Femur (tissue), 1 donor: ENCODE measurements at regions not wholly inside any gene's neighbourhood (a gene's known extent, or its start where the extent isn't known, plus 50 kb on each side); places are given as distances from the start of the nearest gene placed in this dataset.
A peak's percentile ranks its signal among the peaks of the same experiment; 100 is the strongest.

Source experiments
- DNase-seq: peaks from one replicate; pipeline ENCODE4 v3.0.0-alpha.2; 2017

- DNase-seq, result peak; percentile 53
Measured at GRCh38 chr13:74040200-74040599, 94.0 kb downstream of the KLF12 start.

GRCh38 chr13:74039667-74040066 is 94.5 kb downstream of the KLF12 start:
- DNase-seq, result no peak

GRCh38 chr13:74039154-74039553 is 95.0 kb downstream of the KLF12 start:
- no peak for DNase-seq

GRCh38 chr13:74037762-74038161 is 96.4 kb downstream of the KLF12 start:
- no peak for DNase-seq

GRCh38 chr13:74036373-74036772 is 97.8 kb downstream of the KLF12 start:
- DNase-seq, result no peak

GRCh38 chr13:74035896-74036295 is 98.3 kb downstream of the KLF12 start:
- DNase-seq, result no peak

GRCh38 chr13:74032325-74032724 is 101.9 kb downstream of the KLF12 start:
- DNase-seq, result no peak

GRCh38 chr13:74027161-74027779 is 106.9 kb downstream of the KLF12 start:
- no peak for DNase-seq

- DNase-seq, result no peak
Measured at GRCh38 chr13:74026753-74027152, 107.5 kb downstream of the KLF12 start.

GRCh38 chr13:74025369-74025768 is 108.8 kb downstream of the KLF12 start:
- DNase-seq, result no peak

- DNase-seq, result no peak
Measured at GRCh38 chr13:74024856-74025255, 109.3 kb downstream of the KLF12 start.

GRCh38 chr13:74024314-74024713 is 109.9 kb downstream of the KLF12 start:
- no peak for DNase-seq

GRCh38 chr13:74023484-74023883 is 110.7 kb downstream of the KLF12 start:
- DNase-seq, result no peak

GRCh38 chr13:74021505-74021904 is 112.7 kb downstream of the KLF12 start:
- no peak for DNase-seq

- DNase-seq, result no peak
Measured at GRCh38 chr13:74018062-74018431, 116.2 kb downstream of the KLF12 start.

GRCh38 chr13:74017301-74018061 is 116.7 kb downstream of the KLF12 start:
- DNase-seq, result no peak

- no peak for DNase-seq
Measured at GRCh38 chr13:74015137-74015536, 119.1 kb downstream of the KLF12 start.

- DNase-seq, result no peak
Measured at GRCh38 chr13:74009100-74009668, 125.0 kb downstream of the KLF12 start.

- no peak for DNase-seq
Measured at GRCh38 chr13:74006666-74007065, 127.5 kb downstream of the KLF12 start.

GRCh38 chr13:74005320-74006157 is 128.7 kb downstream of the KLF12 start:
- DNase-seq, result no peak

GRCh38 chr13:74004109-74004508 is 130.1 kb downstream of the KLF12 start:
- DNase-seq, result no peak

GRCh38 chr13:74003374-74003773 is 130.8 kb downstream of the KLF12 start:
- DNase-seq, result no peak

- DNase-seq, result no peak
Measured at GRCh38 chr13:74000876-74001275, 133.3 kb downstream of the KLF12 start.
